ENCODE measurements at regions not wholly inside any gene's neighbourhood (a gene's known extent, or its start where the extent isn't known, plus 50 kb on each side); places are given as distances from the start of the nearest gene placed in this dataset.

DNA sequence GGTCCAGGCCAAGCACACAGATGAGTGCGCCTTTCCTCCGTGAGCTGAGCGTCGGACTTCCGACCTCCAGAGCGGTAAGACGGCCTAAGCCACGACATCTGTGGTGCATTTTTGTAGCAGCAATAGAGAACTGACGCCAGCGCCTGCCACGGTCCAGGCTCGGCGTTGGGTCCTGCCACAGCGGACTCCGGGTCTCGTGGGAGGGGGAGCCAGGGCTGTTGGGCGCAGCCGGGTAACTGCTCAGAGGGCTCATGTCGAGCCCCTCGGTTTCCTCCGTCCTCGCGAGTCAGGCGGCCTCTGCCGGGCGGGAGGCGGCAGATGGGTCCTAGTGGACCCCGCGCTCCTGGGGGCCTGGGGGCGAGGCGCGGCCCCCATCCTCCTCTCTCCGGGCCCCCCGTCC lies 216.1 kb downstream of the QKI start:
- TF ChIP-seq, protein P1, sequence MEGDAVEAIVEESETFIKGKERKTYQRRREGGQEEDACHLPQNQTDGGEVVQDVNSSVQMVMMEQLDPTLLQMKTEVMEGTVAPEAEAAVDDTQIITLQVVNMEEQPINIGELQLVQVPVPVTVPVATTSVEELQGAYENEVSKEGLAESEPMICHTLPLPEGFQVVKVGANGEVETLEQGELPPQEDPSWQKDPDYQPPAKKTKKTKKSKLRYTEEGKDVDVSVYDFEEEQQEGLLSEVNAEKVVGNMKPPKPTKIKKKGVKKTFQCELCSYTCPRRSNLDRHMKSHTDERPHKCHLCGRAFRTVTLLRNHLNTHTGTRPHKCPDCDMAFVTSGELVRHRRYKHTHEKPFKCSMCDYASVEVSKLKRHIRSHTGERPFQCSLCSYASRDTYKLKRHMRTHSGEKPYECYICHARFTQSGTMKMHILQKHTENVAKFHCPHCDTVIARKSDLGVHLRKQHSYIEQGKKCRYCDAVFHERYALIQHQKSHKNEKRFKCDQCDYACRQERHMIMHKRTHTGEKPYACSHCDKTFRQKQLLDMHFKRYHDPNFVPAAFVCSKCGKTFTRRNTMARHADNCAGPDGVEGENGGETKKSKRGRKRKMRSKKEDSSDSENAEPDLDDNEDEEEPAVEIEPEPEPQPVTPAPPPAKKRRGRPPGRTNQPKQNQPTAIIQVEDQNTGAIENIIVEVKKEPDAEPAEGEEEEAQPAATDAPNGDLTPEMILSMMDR (IDR thresholded peaks at IDR 0.05; ENCODE audit: low read depth, low read length) = no peak
- TF ChIP-seq EZH2phosphoT487 (IDR thresholded peaks at IDR 0.05; ENCODE audit: low read depth) = no peak
